Glutamatergic neuron (in vitro differentiated cells): ENCODE measurements at regions not wholly inside any gene's neighbourhood (a gene's known extent, or its start where the extent isn't known, plus 50 kb on each side); places are given as distances from the start of the nearest gene placed in this dataset.

Experiments used
- DNase-seq: peaks from one replicate; pipeline ENCODE4 v3.0.0; 2022
- H3K27ac Mint-ChIP-seq: one replicate; pipeline ENCODE4 v1.8.0; 2020; ENCODE audit warnings: mild to moderate bottlenecking, mixed read lengths, inconsistent platforms; ENCODE audit not compliant: unreplicated experiment
- H3K27me3 Mint-ChIP-seq: one replicate; pipeline ENCODE4 v1.8.0; 2020; ENCODE audit warnings: mild to moderate bottlenecking, moderate library complexity, mixed read lengths, inconsistent platforms; ENCODE audit not compliant: unreplicated experiment
- H3K36me3 Mint-ChIP-seq: one replicate; pipeline ENCODE4 v1.8.0; 2020; ENCODE audit warnings: mild to moderate bottlenecking, mixed read lengths, inconsistent platforms; ENCODE audit not compliant: unreplicated experiment
- H3K4me1 Mint-ChIP-seq: one replicate; pipeline ENCODE4 v1.8.0; 2020; ENCODE audit warnings: mild to moderate bottlenecking, low read depth, mixed read lengths, inconsistent platforms; ENCODE audit not compliant: unreplicated experiment
- H3K4me3 Mint-ChIP-seq: one replicate; pipeline ENCODE4 v1.8.0; 2020; ENCODE audit warnings: mild to moderate bottlenecking, mixed read lengths, inconsistent platforms; ENCODE audit not compliant: unreplicated experiment
- H3K9me3 Mint-ChIP-seq: one replicate; pipeline ENCODE4 v1.8.0; 2020; ENCODE audit warnings: mild to moderate bottlenecking, moderate library complexity, mixed read lengths, inconsistent platforms; ENCODE audit not compliant: unreplicated experiment
- CTCF ChIP-seq: fragments of 200-600 bp; sonication (generic); IDR thresholded peaks from one replicate; pipeline ENCODE4 v1.5.0; 2021; ENCODE audit not compliant: partially characterized antibody, unreplicated experiment

- Mint-ChIP-seq H3K9me3 (peaks cover 2% of the 10 kb centered on the region), H3K36me3 (no peaks in the 10 kb centered on the region), H3K4me1 (peaks cover 6% of the 10 kb centered on the region), H3K4me3 (no peak overlapping the region), H3K27me3 (no peaks in the 10 kb centered on the region), H3K27ac (no peak overlapping the region)
- DNase-seq, result no peak
- TF ChIP-seq CTCF, result no peak
Observed at GRCh38 chr15:61521953-61522352, 292.9 kb upstream of the RORA start.

GRCh38 chr15:61519296-61519695 is 290.2 kb upstream of the RORA start:
- no peak for DNase-seq
- Mint-ChIP-seq H3K27ac (no peak overlapping the region), H3K4me3 (no peak overlapping the region)

GRCh38 chr15:61518191-61518950 is 289.3 kb upstream of the RORA start:
- no peaks in the 10 kb centered on the region for H3K27me3 Mint-ChIP-seq
- no peak overlapping the region for H3K27ac Mint-ChIP-seq
- H3K36me3 Mint-ChIP-seq, result no peaks in the 10 kb centered on the region
- no peak for TF ChIP-seq CTCF
- DNase-seq, result no peak
- H3K4me1 Mint-ChIP-seq, result no peaks in the 10 kb centered on the region
- H3K9me3 Mint-ChIP-seq, result peaks cover 2% of the 10 kb centered on the region
- no peak overlapping the region for H3K4me3 Mint-ChIP-seq

More at GRCh38 chr15:61519296-61519695, 290.2 kb upstream of the RORA start:
- Mint-ChIP-seq H3K36me3 (no peaks in the 10 kb centered on the region), H3K9me3 (peaks cover 2% of the 10 kb centered on the region), H3K4me1 (no peaks in the 10 kb centered on the region), H3K27me3 (no peaks in the 10 kb centered on the region)
- no peak for TF ChIP-seq CTCF

- Mint-ChIP-seq H3K27ac (no peak overlapping the region), H3K4me3 (no peak overlapping the region), H3K27me3 (no peaks in the 10 kb centered on the region), H3K9me3 (peaks cover 2% of the 10 kb centered on the region), H3K36me3 (no peaks in the 10 kb centered on the region), H3K4me1 (no peaks in the 10 kb centered on the region)
- DNase-seq, result no peak
- TF ChIP-seq CTCF, result no peak
Observed at GRCh38 chr15:61517776-61518175, 288.7 kb upstream of the RORA start.

- no peaks in the 10 kb centered on the region for H3K4me1 Mint-ChIP-seq
- TF ChIP-seq CTCF, result no peak
- H3K4me3 Mint-ChIP-seq, result no peak overlapping the region
- no peaks in the 10 kb centered on the region for H3K27me3 Mint-ChIP-seq
- no peaks in the 10 kb centered on the region for H3K36me3 Mint-ChIP-seq
- DNase-seq, result no peak
- peaks cover 2% of the 10 kb centered on the region for H3K9me3 Mint-ChIP-seq
- no peak overlapping the region for H3K27ac Mint-ChIP-seq
Observed at GRCh38 chr15:61517335-61517734, 288.2 kb upstream of the RORA start.
